ENCODE measurements at regions not wholly inside any gene's neighbourhood (a gene's known extent, or its start where the extent isn't known, plus 50 kb on each side); places are given as distances from the start of the nearest gene placed in this dataset.
A peak's percentile ranks its signal among the peaks of the same experiment; 100 is the strongest.

DNA sequence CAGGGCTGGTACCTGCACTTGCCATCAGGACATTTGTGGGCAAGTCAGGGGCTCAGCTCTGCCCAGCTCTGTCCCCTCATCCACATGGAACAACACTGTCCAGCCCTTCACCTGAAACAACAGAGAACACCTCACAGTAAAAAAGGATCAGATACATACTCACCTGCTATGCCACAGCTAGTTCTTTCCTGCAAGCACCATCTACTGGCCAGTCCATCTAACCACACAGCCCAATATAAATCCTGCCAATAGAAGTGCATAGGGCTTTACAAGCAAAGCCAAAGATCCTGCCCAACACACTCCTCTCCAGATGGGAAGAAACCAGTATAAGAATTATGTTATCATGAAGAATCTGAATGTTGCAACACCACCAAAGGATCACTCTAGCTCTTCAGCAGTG, 52.2 kb upstream of the GALNT13 start:
- Histone ChIP-seq H3K9me3 (no peaks in the 10 kb centered on the region), H3K4me3 (ENCODE audit: low read depth, low read length) (no peak overlapping the region), H3K27me3 (no peaks in the 10 kb centered on the region), H3K36me3 (no peaks in the 10 kb centered on the region), H3K4me1 (no peaks in the 10 kb centered on the region)
- DNase-seq, result no peak
- TF ChIP-seq, protein P1, sequence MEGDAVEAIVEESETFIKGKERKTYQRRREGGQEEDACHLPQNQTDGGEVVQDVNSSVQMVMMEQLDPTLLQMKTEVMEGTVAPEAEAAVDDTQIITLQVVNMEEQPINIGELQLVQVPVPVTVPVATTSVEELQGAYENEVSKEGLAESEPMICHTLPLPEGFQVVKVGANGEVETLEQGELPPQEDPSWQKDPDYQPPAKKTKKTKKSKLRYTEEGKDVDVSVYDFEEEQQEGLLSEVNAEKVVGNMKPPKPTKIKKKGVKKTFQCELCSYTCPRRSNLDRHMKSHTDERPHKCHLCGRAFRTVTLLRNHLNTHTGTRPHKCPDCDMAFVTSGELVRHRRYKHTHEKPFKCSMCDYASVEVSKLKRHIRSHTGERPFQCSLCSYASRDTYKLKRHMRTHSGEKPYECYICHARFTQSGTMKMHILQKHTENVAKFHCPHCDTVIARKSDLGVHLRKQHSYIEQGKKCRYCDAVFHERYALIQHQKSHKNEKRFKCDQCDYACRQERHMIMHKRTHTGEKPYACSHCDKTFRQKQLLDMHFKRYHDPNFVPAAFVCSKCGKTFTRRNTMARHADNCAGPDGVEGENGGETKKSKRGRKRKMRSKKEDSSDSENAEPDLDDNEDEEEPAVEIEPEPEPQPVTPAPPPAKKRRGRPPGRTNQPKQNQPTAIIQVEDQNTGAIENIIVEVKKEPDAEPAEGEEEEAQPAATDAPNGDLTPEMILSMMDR (IDR thresholded peaks at IDR 0.05; ENCODE audit: low read depth, low read length), result 0 out of 2 replicates have a peak, but pooled peaks have one; percentile 23

All from BE2C (cell line).